NCI-H1694 treated with DMSO at 0.1 percent for 48 hours (cell line): ENCODE measurements at regions not wholly inside any gene's neighbourhood (a gene's known extent, or its start where the extent isn't known, plus 50 kb on each side); places are given as distances from the start of the nearest gene placed in this dataset.

Source experiments
- DNase-seq: peaks from one replicate; lab custom pipeline; 2025; lab: John Stamatoyannopoulos, UW

- no peak for DNase-seq
Observed at GRCh38 chr3:188041193-188041592, 112.8 kb upstream of the LPP start.

GRCh38 chr3:188041895-188042294, 112.1 kb upstream of the LPP start:
- no peak for DNase-seq

DNA sequence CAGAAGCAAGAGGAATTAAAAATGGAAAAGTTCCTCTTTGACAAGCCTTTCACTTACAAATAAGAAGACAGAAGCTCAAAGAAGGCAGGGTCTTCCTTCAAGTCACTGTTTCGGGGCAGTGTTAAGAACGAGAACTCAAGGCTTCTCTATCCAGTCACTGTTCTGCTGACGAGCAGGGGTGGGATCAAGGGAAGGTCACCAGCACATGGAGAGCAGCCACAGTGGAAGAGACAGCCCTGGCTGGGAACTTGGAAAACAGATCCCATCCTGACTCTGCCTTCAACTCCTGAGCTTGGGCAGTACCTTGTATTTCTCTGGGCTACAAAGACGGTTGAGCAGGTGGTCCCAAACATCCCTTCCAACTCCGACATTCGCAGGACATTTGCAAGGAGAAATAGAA, 111.5 kb upstream of the LPP start:
- DNase-seq = no peak

DNA sequence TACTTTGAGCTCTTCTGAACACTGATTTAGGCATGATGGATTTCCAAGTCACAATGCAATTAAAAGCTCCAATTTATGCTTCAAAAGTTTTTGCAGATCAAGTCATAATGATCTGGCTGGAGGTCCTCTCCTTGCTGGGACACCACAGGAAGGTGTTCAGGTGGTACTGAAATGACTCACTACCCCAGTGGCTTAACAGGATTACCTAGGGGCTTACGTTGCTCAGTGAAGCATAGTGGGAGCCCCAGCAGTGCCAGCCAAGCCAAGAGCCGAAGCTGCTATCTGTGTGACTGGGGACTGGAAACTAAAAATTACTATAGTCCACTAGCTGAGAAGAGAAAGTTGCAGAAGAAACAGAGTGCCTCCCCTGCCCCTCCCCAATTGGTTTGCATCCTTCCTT, 110.1 kb upstream of the LPP start:
- no peak for DNase-seq

DNA sequence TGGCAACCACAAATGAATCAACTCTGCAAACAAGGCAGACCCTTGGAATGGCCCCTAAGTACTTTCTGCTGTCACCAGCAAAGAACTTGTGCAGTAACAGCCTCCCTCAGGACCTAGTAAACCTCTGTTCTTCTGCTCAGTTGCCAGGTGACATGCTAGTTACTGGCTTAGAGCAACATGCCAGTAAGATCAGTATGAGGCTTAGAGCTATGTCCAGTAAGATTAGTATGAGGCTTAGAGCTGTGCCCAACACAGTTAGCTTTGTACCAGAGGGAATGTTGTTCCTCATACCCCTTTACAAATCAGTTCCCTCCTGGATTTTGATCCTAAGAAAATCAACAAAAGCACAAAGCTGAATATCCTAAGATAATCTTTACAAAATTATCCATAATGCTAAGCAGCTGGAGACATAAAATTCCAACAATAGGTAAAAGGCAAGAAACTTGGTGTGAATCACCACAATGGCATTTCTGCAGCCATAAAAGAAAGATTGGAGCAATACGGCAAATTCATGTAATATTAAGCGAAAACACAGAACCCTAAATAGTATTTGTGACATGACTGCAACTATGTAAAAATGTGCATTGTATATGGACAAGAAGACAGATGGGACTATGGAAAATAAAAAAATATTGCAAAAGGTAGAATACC, 107.3 kb upstream of the LPP start:
- no peak for DNase-seq

DNA sequence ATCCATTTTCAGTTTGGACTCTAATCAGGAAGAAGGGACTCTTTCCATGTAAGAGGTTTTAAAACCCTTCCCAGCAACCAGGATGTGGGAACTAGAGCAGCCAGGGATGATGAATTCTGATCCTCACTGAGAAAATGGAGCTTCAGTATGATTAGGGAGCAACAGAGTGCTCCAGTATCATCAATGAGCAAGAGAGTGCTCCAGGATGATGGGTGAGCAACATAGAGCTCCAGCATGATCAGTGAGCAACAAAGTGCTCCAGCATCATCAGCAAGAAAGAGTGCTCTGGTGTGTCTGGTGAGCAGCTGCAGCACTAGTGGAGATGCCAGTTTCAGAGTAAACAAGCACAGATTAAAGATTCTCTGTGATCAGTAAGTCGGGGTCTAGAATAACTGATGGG, 106.4 kb upstream of the LPP start:
- DNase-seq = no peak

DNA sequence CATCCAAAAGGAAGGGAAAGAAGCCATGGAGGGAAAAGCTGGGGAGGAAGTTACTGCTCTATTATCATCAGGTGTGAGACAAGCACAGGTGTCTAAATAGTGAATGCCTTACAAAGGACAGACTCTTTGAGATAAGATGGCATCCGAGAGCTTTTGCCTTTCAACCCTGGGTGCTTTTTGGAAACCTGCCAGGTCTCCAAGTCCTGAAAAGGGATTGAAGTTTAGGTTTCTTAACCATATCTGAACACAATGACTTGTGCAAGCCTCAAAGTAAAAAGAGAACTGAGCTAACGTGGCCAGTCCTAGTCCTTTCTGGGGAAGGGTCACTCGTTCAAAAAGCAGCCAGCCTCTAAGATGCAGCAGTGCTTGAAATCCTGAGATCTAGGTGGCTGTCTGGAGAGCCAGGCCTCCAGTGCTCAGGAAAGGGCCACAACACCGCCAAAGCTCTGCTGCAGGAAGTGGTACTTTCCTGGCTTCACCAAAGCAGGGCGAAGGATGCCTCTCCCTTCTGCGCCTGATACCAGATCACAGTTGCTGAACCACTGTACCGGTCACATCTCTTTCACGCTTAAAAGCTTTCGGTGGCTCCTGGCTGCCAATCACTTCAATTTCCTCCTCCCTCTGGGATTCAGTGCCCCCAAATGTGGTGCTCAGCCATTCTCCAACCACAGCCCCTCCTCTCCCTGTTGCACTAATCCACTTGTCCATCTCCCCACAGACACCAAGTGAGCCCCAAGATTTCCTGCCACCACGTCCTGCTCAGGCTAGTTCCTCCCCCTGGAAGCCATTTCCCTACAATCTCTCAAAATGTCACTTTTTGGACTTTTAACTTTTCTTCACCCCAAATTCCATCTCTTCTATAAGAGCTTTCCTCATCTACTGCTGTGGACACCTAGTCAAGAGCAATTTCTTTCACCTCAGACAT, 104.1 kb upstream of the LPP start:
- no peak for DNase-seq

DNA sequence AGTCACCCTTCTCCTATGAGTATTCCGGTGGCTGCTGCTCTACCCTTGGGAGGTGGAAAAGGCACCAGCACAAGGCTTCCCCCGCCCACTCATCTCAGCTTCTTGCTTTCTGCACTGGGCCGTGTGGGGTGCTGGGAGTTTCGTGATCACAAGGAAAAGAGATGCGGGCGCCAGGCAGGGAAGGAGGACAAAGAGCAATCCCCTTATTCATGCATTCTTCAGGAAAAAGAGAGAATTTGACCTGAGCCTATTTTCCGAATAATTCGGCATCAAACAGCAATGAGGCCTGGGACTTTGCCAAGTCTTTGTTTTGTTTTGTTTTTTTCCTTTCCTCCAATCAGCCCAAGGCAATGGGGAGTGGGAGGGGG, 102.2 kb upstream of the LPP start:
- DNase-seq = no peak

DNA sequence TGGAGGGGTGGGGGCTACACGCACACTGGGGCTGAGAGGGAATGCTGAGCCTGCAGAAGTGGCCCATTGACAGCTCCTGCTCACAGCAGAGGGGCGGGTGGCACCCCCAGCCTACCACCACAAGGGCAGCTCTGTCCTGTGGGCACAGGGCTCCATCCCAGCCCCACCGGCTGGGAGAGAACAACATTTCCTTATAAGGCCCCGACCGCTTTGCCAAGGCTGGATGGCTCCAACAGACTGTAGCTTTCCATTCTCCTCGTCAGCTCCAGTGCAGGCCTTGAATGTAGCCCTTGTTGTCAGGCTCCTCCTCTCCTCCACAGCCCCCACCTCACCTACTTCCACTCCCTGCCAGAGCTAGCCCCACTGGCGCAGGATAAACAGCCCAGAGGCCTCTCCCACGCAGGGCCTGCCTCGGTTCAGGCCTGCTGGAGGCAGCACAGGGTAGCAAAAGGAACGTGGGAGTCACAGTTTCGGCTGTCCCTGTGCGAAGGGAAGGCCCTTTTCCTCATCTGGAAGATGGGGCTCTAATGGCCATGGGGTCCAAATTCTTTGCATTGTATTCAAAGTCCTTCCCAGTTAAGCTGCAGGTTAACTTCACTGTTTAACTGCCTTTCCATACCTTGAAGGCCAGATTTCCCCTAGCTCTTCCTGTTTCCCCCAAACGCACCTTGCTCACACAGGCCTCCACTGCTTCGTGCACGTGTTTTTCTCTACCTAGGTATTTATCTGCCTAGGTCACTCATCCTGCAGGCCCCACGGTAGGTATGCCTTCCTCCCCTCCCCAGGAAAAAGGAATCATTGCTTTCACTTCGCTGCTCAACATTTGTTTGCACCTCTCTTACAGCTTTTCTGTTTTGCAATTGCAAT, 101.6 kb upstream of the LPP start:
- no peak for DNase-seq

- no peak for DNase-seq
Observed at GRCh38 chr3:188053036-188053340, 101.0 kb upstream of the LPP start.

- no peak for DNase-seq
Observed at GRCh38 chr3:188053710-188054380, 100.1 kb upstream of the LPP start.

DNA sequence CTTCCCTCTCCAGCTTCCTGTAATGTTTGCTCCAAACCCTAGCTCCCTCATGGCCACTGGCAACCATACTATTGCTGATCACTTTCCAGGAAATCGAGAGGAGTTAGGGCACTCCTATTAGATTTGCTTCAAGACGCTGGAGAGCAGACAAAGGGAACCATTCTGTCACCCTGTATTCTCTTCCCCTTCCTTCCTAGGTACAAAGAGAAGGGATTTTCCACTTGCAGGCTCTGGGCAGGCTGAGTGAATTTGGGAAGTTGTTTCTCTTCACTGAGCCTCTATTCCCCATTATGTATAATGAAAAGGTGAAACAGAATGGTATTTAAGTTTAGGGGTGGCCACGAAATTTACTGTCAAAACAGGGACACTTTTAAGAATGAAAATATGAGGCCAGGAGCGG, 99.4 kb upstream of the LPP start:
- no peak for DNase-seq

DNA sequence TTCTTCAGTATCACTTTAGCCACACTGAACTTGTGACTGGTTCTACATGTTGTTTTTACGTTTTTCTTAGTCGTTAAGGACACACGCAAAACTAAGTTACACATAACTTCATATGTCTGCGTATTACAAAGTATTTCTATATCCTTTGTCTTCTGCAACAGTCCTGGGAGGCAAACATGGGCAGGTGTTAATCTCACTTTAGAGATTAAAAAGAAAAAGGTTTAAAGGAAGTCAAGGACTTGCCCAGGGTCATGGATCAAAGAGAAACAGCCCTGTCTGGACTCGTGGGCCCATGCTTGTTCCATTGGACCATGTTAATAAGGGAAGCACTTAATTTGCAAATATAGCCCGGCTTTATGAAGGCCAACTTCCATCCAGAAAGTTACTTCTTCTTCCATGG, 98.6 kb upstream of the LPP start:
- DNase-seq = no peak

DNA sequence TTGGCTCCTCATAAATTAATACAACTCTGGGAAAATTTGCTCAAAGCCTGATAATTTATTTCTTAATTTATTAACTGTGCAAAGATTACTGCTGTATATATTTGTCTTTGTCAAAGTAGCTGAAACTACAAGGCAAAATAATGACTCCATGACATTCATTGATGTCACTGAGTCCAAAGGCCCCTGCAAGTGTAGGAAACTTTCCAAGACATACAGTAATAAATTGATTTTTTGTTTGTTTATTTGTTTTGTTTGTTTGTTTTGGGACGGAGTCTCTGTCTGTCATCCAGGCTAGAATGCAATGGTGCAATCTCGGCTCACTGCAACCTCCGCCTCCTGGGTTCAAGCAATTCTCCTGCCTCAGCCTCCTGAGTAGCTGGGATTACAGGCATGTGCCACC, 96.8 kb upstream of the LPP start:
- DNase-seq = no peak

- DNase-seq = no peak
Observed at GRCh38 chr3:188058569-188059184, 95.3 kb upstream of the LPP start.

DNA sequence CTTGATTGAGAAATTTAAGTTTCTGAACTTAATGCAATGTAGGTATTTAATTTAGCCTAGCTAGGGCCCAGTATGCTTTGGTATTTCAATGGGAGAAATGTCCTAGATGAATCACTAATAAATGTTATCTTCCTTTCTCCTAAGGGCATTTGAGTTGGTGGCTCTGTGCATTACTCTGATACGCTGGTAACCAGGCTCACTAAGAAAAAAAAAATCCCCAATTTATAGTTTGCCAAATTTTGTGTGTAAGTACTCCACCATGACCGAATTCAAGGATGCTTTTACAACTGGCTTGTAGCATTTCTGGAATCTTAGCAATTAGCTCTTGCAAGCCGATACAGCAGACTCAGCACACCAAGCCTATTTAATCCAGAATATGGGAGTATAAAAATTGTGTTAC, 94.6 kb upstream of the LPP start:
- no peak for DNase-seq

GRCh38 chr3:188060264-188060835, 93.6 kb upstream of the LPP start:
- DNase-seq = no peak

DNA sequence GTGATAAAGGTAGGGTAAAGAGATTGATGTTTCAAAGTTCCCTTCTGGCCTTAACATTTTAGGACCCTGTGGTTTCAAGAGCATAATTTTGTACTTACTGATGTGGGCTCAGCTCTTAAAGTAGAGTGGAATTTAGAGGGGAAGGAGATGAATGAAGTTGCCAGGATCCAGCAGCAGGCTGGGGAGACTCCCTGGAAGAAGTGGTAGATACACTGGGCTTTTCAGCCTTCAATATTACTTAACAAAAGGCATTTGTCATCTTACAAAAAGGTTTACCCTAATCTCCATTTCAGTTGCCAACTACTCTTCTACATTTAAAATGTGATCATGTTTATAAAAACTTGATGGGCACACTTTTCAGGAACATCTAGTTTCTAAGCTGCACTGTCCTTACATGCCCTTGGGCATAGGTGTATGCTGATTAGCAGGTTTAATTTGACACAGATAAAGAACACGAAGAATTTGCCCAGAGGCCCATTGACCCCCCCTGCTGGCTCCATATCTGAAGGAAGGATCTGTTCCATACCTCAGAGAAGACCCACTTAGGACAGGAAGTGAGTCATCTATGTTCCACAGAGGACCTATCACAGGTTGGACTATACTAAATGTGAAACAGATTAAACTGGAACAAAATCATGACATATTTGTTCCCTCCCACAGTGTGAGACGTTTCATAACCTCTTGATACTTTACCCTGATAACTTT, 93.0 kb upstream of the LPP start:
- DNase-seq = no peak

DNA sequence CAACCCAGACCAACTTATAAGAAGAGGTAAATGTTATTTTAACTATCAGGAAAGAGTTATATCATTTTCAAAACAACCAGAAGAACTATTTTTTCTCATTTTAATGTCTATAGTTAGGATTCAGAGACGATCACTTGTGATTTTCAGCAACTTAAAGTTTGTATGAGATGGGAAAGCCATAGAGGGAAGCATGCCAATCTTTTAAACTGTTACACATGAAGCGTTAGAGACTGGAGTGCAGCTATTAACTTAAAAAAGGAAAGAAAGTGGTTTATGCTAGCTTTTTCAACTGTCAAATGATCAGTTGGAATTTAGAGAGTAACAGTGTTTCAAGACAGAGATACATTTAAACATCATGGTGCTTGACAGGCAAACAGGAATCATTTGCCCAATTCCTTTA, 91.7 kb upstream of the LPP start:
- DNase-seq = no peak

GRCh38 chr3:188064831-188065493, 89.0 kb upstream of the LPP start:
- no peak for DNase-seq
